ENCODE measurements at regions not wholly inside any gene's neighbourhood (a gene's known extent, or its start where the extent isn't known, plus 50 kb on each side); places are given as distances from the start of the nearest gene placed in this dataset.

- Histone ChIP-seq H3K9me3 (ENCODE audit: control insufficient read depth, insufficient read depth, low read depth, low read length) (no peaks in the 10 kb centered on the region), H3K4me1 (ENCODE audit: control insufficient read depth, insufficient read depth, low read length) (no peaks in the 10 kb centered on the region), H3K27ac (ENCODE audit: extremely low read depth, low read depth, low read length) (no peak overlapping the region), H3K36me3 (ENCODE audit: control insufficient read depth in 2 of 2, insufficient read depth in 1 of 2, low read length in 2 of 2) (no peaks in the 10 kb centered on the region), H3K4me3 (ENCODE audit: low read depth, low read length) (no peak overlapping the region)
- TF ChIP-seq ZNF670 (tag by site-specific recombination; IDR thresholded peaks at IDR 0.05; ENCODE audit: low read depth) (no peak), BCL11B (tag by site-specific recombination; IDR thresholded peaks at IDR 0.05; ENCODE audit: low read depth) (no peak), ZNF701 (tag by site-specific recombination; IDR thresholded peaks at IDR 0.05) (no peak), MZF1 (tag by site-specific recombination; IDR thresholded peaks at IDR 0.05; ENCODE audit: borderline replicate concordance) (no peak), KLF8 (tag by site-specific recombination; IDR thresholded peaks at IDR 0.05) (no peak), ZNF362 (tag by site-specific recombination; IDR thresholded peaks at IDR 0.05) (no peak), ZNF544 (tag by site-specific recombination; IDR thresholded peaks at IDR 0.05) (no peak), ZNF518A (tag by site-specific recombination; conservative IDR thresholded peaks at IDR 0.05; ENCODE audit: low read depth) (no peak), ZBTB21 (tag by site-specific recombination; IDR thresholded peaks at IDR 0.05) (no peak), ZNF148 (tag by site-specific recombination; IDR thresholded peaks at IDR 0.05; ENCODE audit: borderline replicate concordance) (no peak), ZNF433 (tag by site-specific recombination; IDR thresholded peaks at IDR 0.05; ENCODE audit: low read depth) (no peak), ZNF350 (tag by site-specific recombination; IDR thresholded peaks at IDR 0.05) (no peak), ZNF561 (tag by site-specific recombination; IDR thresholded peaks at IDR 0.05; ENCODE audit: borderline replicate concordance) (no peak), ZNF175 (tag by site-specific recombination; IDR thresholded peaks at IDR 0.05) (no peak), ZNF266 (tag by site-specific recombination; IDR thresholded peaks at IDR 0.05; ENCODE audit: low read depth) (no peak), INSM2 (tag by site-specific recombination; IDR thresholded peaks at IDR 0.05) (no peak)
- ChIA-PET CTCF (interaction anchor here (0.7 to 1.4 kb wide), 5 partner anchors 12 to 1192 kb away, joined by 3 to 4 read pairs (median 3); no protein-coding TSS in a partner anchor), POLR2A (no interaction called here)
These were observed 1538.3 kb upstream of the SEL1L start for GRCh38 chr14:83071888-83072501.
